CD4-positive, alpha-beta T cell (primary cell): ENCODE measurements at regions not wholly inside any gene's neighbourhood (a gene's known extent, or its start where the extent isn't known, plus 50 kb on each side); places are given as distances from the start of the nearest gene placed in this dataset.

Experiments used
- ATAC-seq: fragments of 200-7000 bp; cut with Tn5 transposase; one replicate; pipeline ENCODE4 v1.10.0; 2022; ENCODE audit warnings: mild to moderate bottlenecking; ENCODE audit not compliant: poor library complexity
- CTCF ChIA-PET: fragments of 350-600 bp; sonication (Branson Sonifier 250); formaldehyde crosslinking; loops from one replicate; lab custom pipeline; 2021; ENCODE audit warnings: antibody characterized with exemption, inconsistent platforms; lab: Charles Lee
- POLR2A ChIA-PET: fragments of 350-600 bp; sonication (Branson Sonifier 250); formaldehyde crosslinking; loops from one replicate; lab custom pipeline; 2021; ENCODE audit warnings: antibody characterized with exemption, inconsistent platforms; lab: Charles Lee
- DNase-seq, 14 experiments: peaks; one replicate each; pipeline ENCODE4 v3.0.0-alpha.2; 2013 to 2020; ENCODE audit warnings: mixed read lengths in 2 of 14
- H3K27ac ChIP-seq, 2 donors: one replicate each; pipeline versions ENCODE4 v1.5.1 to v1.7.0; 2013; ENCODE audit warnings: low read length in 2 of 2, low read depth in 1 of 2, mild to moderate bottlenecking in 1 of 2
- H3K27me3 ChIP-seq, 2 experiments: 1 replicate in 1 of 2; 2 replicates in 1 of 2; pipeline versions ENCODE4 v1.6.1 to v1.7.0; 2013; ENCODE audit warnings: low read length in 2 of 2, control low read depth in 1 of 2, mild to moderate bottlenecking in 1 of 2, moderate library complexity in 1 of 2; ENCODE audit not compliant: insufficient read depth in 2 of 2, control insufficient read depth in 1 of 2
- H3K36me3 ChIP-seq: one replicate; pipeline ENCODE4 v1.6.1; 2013; ENCODE audit warnings: low read length, control low read depth; ENCODE audit not compliant: insufficient read depth
- H3K4me1 ChIP-seq: one replicate; pipeline ENCODE4 v1.6.1; 2013; ENCODE audit warnings: low read length, control low read depth; ENCODE audit not compliant: insufficient read depth
- H3K4me3 ChIP-seq: one replicate; pipeline ENCODE4 v1.5.1; 2013; ENCODE audit warnings: mild to moderate bottlenecking, low read length, moderate library complexity
- H3K9me3 ChIP-seq, 2 experiments: 1 replicate in 1 of 2; 2 replicates in 1 of 2; pipeline versions ENCODE4 v1.6.1 to v1.7.0; 2013; ENCODE audit warnings: low read length in 2 of 2, mild to moderate bottlenecking in 2 of 2, control low read depth in 1 of 2, moderate library complexity in 1 of 2; ENCODE audit not compliant: control insufficient read depth in 1 of 2, insufficient read depth in 1 of 2
- H3K27ac Mint-ChIP-seq: one replicate; pipeline ENCODE4 v1.8.0; 2020; ENCODE audit warnings: mixed read lengths
- H3K27me3 Mint-ChIP-seq: one replicate; pipeline ENCODE4 v1.8.0; 2021; ENCODE audit warnings: mixed read lengths
- H3K36me3 Mint-ChIP-seq: one replicate; pipeline ENCODE4 v1.8.0; 2021; ENCODE audit warnings: low read depth, mixed read lengths
- H3K4me1 Mint-ChIP-seq: one replicate; pipeline ENCODE4 v1.8.0; 2021; ENCODE audit warnings: low read depth, mixed read lengths
- H3K4me3 Mint-ChIP-seq: one replicate; pipeline ENCODE4 v1.8.0; 2020; ENCODE audit warnings: mild to moderate bottlenecking, mixed read lengths
- H3K9me3 Mint-ChIP-seq: one replicate; pipeline ENCODE4 v1.8.0; 2020; ENCODE audit warnings: mixed read lengths
- intact Hi-C, 2 experiments: fragments of 100-400 bp; cut with DNase I in 1 of 2; cut with micrococcal nuclease in 1 of 2; formaldehyde crosslinking; loops; one replicate each; pipeline versions ENCODE4 v1.15.1 to v1.9.0; 2023 to 2025; cut with DNase I, micrococcal nuclease
- TF ChIP-seq, protein P1 (sequence below): fragments of 200-600 bp; IDR thresholded peaks from one replicate; pipeline ENCODE4 v1.8.0; 2022; ENCODE audit warnings: antibody characterized with exemption, mild to moderate bottlenecking

DNA sequence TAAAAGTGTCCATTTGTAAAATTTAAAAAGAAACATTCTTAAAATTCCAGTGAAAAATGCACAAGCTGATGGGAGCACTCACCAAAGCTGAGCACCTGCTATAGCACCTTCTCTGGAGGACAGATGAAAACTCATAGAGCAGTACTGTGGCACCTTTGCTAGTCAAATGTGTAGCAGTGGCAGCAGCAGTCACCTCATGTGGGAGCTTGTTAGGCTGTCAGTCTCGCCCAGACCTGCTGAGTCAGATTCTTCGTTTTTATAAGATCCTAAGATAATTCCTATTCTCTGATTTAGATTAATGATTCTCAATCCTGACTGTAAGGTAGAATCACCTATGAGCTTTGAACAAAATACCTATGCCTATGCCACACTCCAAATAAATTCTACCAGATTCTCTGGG, 325.8 kb downstream of the RPL10L start:
- Mint-ChIP-seq H3K4me1 (no peaks in the 10 kb centered on the region), H3K9me3 (peaks cover 2% of the 10 kb centered on the region), H3K36me3 (no peaks in the 10 kb centered on the region), H3K27ac (no peak overlapping the region), H3K4me3 (no peak overlapping the region), H3K27me3 (no peaks in the 10 kb centered on the region)
- Histone ChIP-seq H3K36me3 (no peaks in the 10 kb centered on the region), H3K27ac (no peak overlapping the region), H3K4me1 (no peaks in the 10 kb centered on the region), H3K27me3 (no peaks in the 10 kb centered on the region), H3K9me3 (no peaks in the 10 kb centered on the region), H3K4me3 (no peak overlapping the region)
- intact Hi-C loops = no loop called here
- TF ChIP-seq, protein P1, sequence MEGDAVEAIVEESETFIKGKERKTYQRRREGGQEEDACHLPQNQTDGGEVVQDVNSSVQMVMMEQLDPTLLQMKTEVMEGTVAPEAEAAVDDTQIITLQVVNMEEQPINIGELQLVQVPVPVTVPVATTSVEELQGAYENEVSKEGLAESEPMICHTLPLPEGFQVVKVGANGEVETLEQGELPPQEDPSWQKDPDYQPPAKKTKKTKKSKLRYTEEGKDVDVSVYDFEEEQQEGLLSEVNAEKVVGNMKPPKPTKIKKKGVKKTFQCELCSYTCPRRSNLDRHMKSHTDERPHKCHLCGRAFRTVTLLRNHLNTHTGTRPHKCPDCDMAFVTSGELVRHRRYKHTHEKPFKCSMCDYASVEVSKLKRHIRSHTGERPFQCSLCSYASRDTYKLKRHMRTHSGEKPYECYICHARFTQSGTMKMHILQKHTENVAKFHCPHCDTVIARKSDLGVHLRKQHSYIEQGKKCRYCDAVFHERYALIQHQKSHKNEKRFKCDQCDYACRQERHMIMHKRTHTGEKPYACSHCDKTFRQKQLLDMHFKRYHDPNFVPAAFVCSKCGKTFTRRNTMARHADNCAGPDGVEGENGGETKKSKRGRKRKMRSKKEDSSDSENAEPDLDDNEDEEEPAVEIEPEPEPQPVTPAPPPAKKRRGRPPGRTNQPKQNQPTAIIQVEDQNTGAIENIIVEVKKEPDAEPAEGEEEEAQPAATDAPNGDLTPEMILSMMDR = no peak
- no peak for ATAC-seq
- CTCF ChIA-PET = no interaction called here
- no peak for DNase-seq
- POLR2A ChIA-PET = no interaction called here

DNA sequence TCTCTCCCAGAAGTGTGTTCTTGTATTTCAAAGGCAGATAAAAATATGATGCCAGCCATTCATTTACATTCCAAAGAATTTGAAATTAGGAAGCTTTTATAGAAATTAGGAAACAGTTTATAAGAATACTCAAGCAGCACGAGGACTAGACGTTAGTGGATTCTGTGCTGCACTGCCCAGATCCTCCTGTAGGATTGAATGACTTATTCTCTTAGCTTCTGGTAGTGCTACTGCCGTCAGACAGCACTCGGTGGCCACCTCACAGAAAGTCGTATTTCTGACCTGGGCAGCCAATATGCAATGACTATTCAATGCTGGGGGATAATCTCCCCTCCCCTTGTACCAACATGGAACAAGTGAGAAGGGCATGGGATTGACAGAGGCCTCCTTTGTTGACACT, 326.4 kb downstream of the RPL10L start:
- no peaks in the 10 kb centered on the region for H3K36me3 Mint-ChIP-seq
- intact Hi-C loops = no loop called here
- POLR2A ChIA-PET = no interaction called here
- H3K27ac Mint-ChIP-seq = no peak overlapping the region
- H3K9me3 Mint-ChIP-seq = peaks cover 2% of the 10 kb centered on the region
- Histone ChIP-seq H3K27ac (no peak overlapping the region), H3K36me3 (no peaks in the 10 kb centered on the region), H3K4me1 (no peaks in the 10 kb centered on the region), H3K4me3 (no peak overlapping the region), H3K27me3 (no peaks in the 10 kb centered on the region), H3K9me3 (no peaks in the 10 kb centered on the region)
- H3K4me3 Mint-ChIP-seq = no peak overlapping the region
- no peak for DNase-seq
- CTCF ChIA-PET = no interaction called here
- H3K4me1 Mint-ChIP-seq = no peaks in the 10 kb centered on the region
- ATAC-seq = no peak
- TF ChIP-seq, protein P1 = no peak
- no peaks in the 10 kb centered on the region for H3K27me3 Mint-ChIP-seq

DNA sequence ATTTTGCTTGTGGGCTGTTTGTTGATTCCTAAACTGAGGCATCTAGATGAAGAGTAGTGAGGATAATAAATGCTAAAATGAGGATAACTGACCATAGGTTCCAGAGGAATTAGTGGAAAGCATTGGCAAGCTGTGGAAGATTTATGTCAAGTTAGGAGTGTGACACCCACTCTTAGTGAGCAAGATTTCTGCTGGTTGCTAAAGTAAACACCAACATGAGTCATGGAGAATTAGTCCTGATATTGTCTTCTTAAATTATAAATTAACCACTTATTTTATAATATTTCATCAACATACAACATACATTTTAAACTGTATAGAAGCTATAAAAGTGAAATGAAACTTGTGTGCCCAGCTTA, 328.2 kb downstream of the RPL10L start:
- Mint-ChIP-seq H3K36me3 (no peaks in the 10 kb centered on the region), H3K4me3 (no peak overlapping the region), H3K9me3 (peaks cover 3% of the 10 kb centered on the region), H3K4me1 (no peaks in the 10 kb centered on the region), H3K27ac (no peak overlapping the region), H3K27me3 (no peaks in the 10 kb centered on the region)
- POLR2A ChIA-PET = no interaction called here
- Histone ChIP-seq H3K4me1 (no peaks in the 10 kb centered on the region), H3K9me3 (no peaks in the 10 kb centered on the region), H3K4me3 (no peak overlapping the region), H3K27ac (no peak overlapping the region), H3K27me3 (no peaks in the 10 kb centered on the region), H3K36me3 (no peaks in the 10 kb centered on the region)
- CTCF ChIA-PET = interaction anchor here (1.3 kb wide), 1 partner anchor 11 kb away, joined by 3 read pairs; no protein-coding TSS in a partner anchor
- TF ChIP-seq, protein P1 = no peak
- no peak for DNase-seq
- intact Hi-C loops = no loop called here
- ATAC-seq = no peak
